ENCODE measurements at regions not wholly inside any gene's neighbourhood (a gene's known extent, or its start where the extent isn't known, plus 50 kb on each side); places are given as distances from the start of the nearest gene placed in this dataset.

- H3K4me3 ChIP-seq (replicated peaks in 1 of 3; ENCODE audit: low read depth in 2 of 3, low read length in 3 of 3): no peak overlapping the region
- intact Hi-C loops (cut with micrococcal nuclease): no loop called here
- no peak for DNase-seq
- no peaks in the 10 kb centered on the region for H3K4me1 ChIP-seq (ENCODE audit: control insufficient read depth in 1 of 2, insufficient read depth in 2 of 2, low read length in 2 of 2)
- no peaks in the 10 kb centered on the region for H3K79me2 ChIP-seq (ENCODE audit: insufficient read depth, low read length)
- Mint-ChIP-seq H3K27ac (no peak overlapping the region), H3K4me1 (no peaks in the 10 kb centered on the region), H3K9me3 (peaks cover 3 to 14% (median 8%) of the 10 kb centered on the region in 7 donors), H3K36me3 (no peaks in the 10 kb centered on the region), H3K4me3 (no peak overlapping the region), H3K27me3 (ENCODE audit: low read depth in 3 of 3) (no peaks in the 10 kb centered on the region)
- H3K9me3 ChIP-seq (replicated peaks in 1 of 2; ENCODE audit: control insufficient read depth in 1 of 2, insufficient read depth in 1 of 2, low read length in 2 of 2): peaks cover 0 to 13% of the 10 kb centered on the region in 2 donors
- H3K36me3 ChIP-seq (replicated peaks in 1 of 2; ENCODE audit: control insufficient read depth in 1 of 2, insufficient read depth in 2 of 2, low read length in 2 of 2): no peaks in the 10 kb centered on the region
- no peak for TF ChIP-seq CTCF (IDR thresholded peaks at IDR 0.05)
- H4K20me1 ChIP-seq (ENCODE audit: insufficient read depth, low read length): no peaks in the 10 kb centered on the region
- no peak overlapping the region for H2AFZ ChIP-seq (ENCODE audit: insufficient read depth, low read depth, low read length, poor library complexity, severe bottlenecking)
- H3K27ac ChIP-seq (ENCODE audit: low read depth in 1 of 2, low read length in 2 of 2): no peak overlapping the region
- no peak overlapping the region for H3K9ac ChIP-seq (ENCODE audit: insufficient read depth, low read length, poor library complexity, severe bottlenecking)
- H3K27me3 ChIP-seq (ENCODE audit: control insufficient read depth in 2 of 2, insufficient read depth in 2 of 2, low read length in 2 of 2): no peaks in the 10 kb centered on the region
- no peak overlapping the region for H3K4me2 ChIP-seq (replicated peaks; ENCODE audit: extremely low read depth, low read length, poor library complexity, severe bottlenecking)
Measured at GRCh38 chr7:9876053-9876452, 1097.6 kb upstream of the PHF14 start.

GRCh38 chr7:9889554-9889953, 1084.1 kb upstream of the PHF14 start:
- H3K4me2 ChIP-seq (replicated peaks; ENCODE audit: extremely low read depth, low read length, poor library complexity, severe bottlenecking): no peak overlapping the region
- intact Hi-C loops (cut with micrococcal nuclease): no loop called here
- Mint-ChIP-seq H3K4me3 (no peak overlapping the region), H3K27me3 (ENCODE audit: low read depth in 3 of 3) (no peaks in the 10 kb centered on the region), H3K9me3 (peaks cover 4 to 16% (median 6%) of the 10 kb centered on the region in 7 donors), H3K4me1 (no peaks in the 10 kb centered on the region), H3K27ac (no peak overlapping the region), H3K36me3 (no peaks in the 10 kb centered on the region)
- no peaks in the 10 kb centered on the region for H4K20me1 ChIP-seq (ENCODE audit: insufficient read depth, low read length)
- H3K9me3 ChIP-seq (replicated peaks in 1 of 2; ENCODE audit: control insufficient read depth in 1 of 2, insufficient read depth in 1 of 2, low read length in 2 of 2): peaks cover 19 to 20% of the 10 kb centered on the region in 2 donors
- no peaks in the 10 kb centered on the region for H3K27me3 ChIP-seq (ENCODE audit: control insufficient read depth in 2 of 2, insufficient read depth in 2 of 2, low read length in 2 of 2)
- 89% methylated on average over 1 of the region's 2 CpGs for WGBS (ENCODE audit: insufficient coverage)
- no peaks in the 10 kb centered on the region for H3K79me2 ChIP-seq (ENCODE audit: insufficient read depth, low read length)
- no peak overlapping the region for H3K27ac ChIP-seq (ENCODE audit: low read depth in 1 of 2, low read length in 2 of 2)
- TF ChIP-seq CTCF (IDR thresholded peaks at IDR 0.05): no peak
- H2AFZ ChIP-seq (ENCODE audit: insufficient read depth, low read depth, low read length, poor library complexity, severe bottlenecking): no peak overlapping the region
- H3K4me3 ChIP-seq (replicated peaks in 1 of 3; ENCODE audit: low read depth in 2 of 3, low read length in 3 of 3): no peak overlapping the region
- no peaks in the 10 kb centered on the region for H3K4me1 ChIP-seq (ENCODE audit: control insufficient read depth in 1 of 2, insufficient read depth in 2 of 2, low read length in 2 of 2)
- no peak overlapping the region for H3K9ac ChIP-seq (ENCODE audit: insufficient read depth, low read length, poor library complexity, severe bottlenecking)
- H3K36me3 ChIP-seq (replicated peaks in 1 of 2; ENCODE audit: control insufficient read depth in 1 of 2, insufficient read depth in 2 of 2, low read length in 2 of 2): no peaks in the 10 kb centered on the region
- no peak for DNase-seq
